Caco-2 (cell line): ENCODE measurements at regions not wholly inside any gene's neighbourhood (a gene's known extent, or its start where the extent isn't known, plus 50 kb on each side); places are given as distances from the start of the nearest gene placed in this dataset.

ENCODE experiments used
- BruUV-seq: library from RNA; stranded (reverse); fragments of 400-500 nt; replicated peaks from 2 replicates; lab custom pipeline; 2021; lab: Mats Ljungman, UMichigan
- CTCF ChIA-PET: fragments of 300-600 bp; sonication (Branson Sonifier 250); formaldehyde crosslinking; loops from one replicate; lab custom pipeline; 2022; ENCODE audit warnings: antibody characterized with exemption; lab: Charles Lee
- POLR2A ChIA-PET: fragments of 300-600 bp; sonication (Branson Sonifier 250); formaldehyde crosslinking; loops from one replicate; lab custom pipeline; 2022; ENCODE audit warnings: antibody characterized with exemption; lab: Charles Lee
- DNase-seq, 2 experiments: peaks; one replicate each; pipeline versions ENCODE4 v3.0.0 to v3.0.0-alpha.2; 2020 to 2022
- H3K27me3 ChIP-seq: replicated peaks from 2 replicates; pipeline ENCODE4 v1.6.0; 2011; ENCODE audit warnings: low read length; ENCODE audit not compliant: control insufficient read depth, insufficient read depth
- H3K36me3 ChIP-seq: 2 replicates; pipeline ENCODE4 v1.5.1; 2011; ENCODE audit warnings: low read length; ENCODE audit not compliant: control insufficient read depth, insufficient read depth
- H3K4me1 ChIP-seq: fragments of 250-450 bp; sonication (Bioruptor Pico); 2 replicates; pipeline ENCODE4 v1.5.1; 2020; ENCODE audit warnings: mild to moderate bottlenecking
- H3K4me3 ChIP-seq: 2 replicates; pipeline ENCODE4 v1.5.1; 2011; ENCODE audit warnings: low read depth, mild to moderate bottlenecking, control low read depth, low read length
- H3K9me3 ChIP-seq: fragments of 250-450 bp; sonication (Bioruptor Pico); 2 replicates; pipeline ENCODE4 v1.5.1; 2020; ENCODE audit warnings: mild to moderate bottlenecking, moderate library complexity
- H3K27ac Mint-ChIP-seq: one replicate; pipeline ENCODE4 v1.8.0; 2022; ENCODE audit warnings: mixed read lengths; ENCODE audit not compliant: unreplicated experiment
- H3K27me3 Mint-ChIP-seq: one replicate; pipeline ENCODE4 v1.8.0; 2022; ENCODE audit warnings: mixed read lengths; ENCODE audit not compliant: insufficient read depth, unreplicated experiment
- H3K36me3 Mint-ChIP-seq: one replicate; pipeline ENCODE4 v1.8.0; 2022; ENCODE audit warnings: mild to moderate bottlenecking, mixed read lengths; ENCODE audit not compliant: insufficient read depth, unreplicated experiment
- H3K4me1 Mint-ChIP-seq: one replicate; pipeline ENCODE4 v1.8.0; 2022; ENCODE audit warnings: low read depth, mixed read lengths; ENCODE audit not compliant: unreplicated experiment
- H3K4me3 Mint-ChIP-seq: one replicate; pipeline ENCODE4 v1.8.0; 2022; ENCODE audit warnings: mild to moderate bottlenecking, moderate library complexity, mixed read lengths; ENCODE audit not compliant: unreplicated experiment
- H3K9me3 Mint-ChIP-seq: one replicate; pipeline ENCODE4 v1.8.0; 2022; ENCODE audit warnings: mixed read lengths; ENCODE audit not compliant: unreplicated experiment
- CTCF ChIP-seq, 2 experiments: fragments of 200-600 bp in 1 of 2; IDR thresholded peaks; 1 replicate in 1 of 2; 2 replicates in 1 of 2; pipeline versions ENCODE4 v1.5.1 to v1.8.0; 2011 to 2022; ENCODE audit warnings: antibody characterized with exemption in 1 of 2, control low read depth in 1 of 2, inconsistent platforms in 1 of 2, low read depth in 1 of 2, low read length in 1 of 2, mild to moderate bottlenecking in 1 of 2, moderate library complexity in 1 of 2; ENCODE audit not compliant: insufficient read depth in 1 of 2, severe bottlenecking in 1 of 2, unreplicated experiment in 1 of 2
- intact Hi-C: fragments of 100-400 bp; cut with micrococcal nuclease; formaldehyde crosslinking; loops from one replicate; pipeline ENCODE4 v1.10.0; 2022; ENCODE audit not compliant: unreplicated experiment

DNA sequence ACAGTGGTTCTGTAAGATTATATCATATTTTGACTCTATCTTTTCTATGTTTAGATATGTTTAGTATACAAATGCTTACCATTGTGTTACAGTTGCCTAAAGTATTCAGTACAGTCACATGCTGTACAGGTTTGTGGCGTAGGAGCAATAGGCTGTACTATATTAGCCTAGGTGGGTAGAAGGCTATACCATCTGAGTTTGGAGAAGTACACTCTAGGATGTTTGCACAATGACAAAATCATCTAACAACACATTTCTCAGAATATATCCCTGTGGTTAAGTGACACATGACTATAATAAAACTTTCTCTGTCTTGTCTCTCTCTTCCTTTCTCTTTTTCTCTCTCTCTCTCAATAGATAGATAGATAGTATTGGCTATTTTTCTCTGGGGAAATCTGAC, 1053.1 kb downstream of the STIM2 start:
- Histone ChIP-seq H3K4me3 (no peak overlapping the region), H3K4me1 (no peaks in the 10 kb centered on the region), H3K36me3 (no peaks in the 10 kb centered on the region), H3K9me3 (no peaks in the 10 kb centered on the region), H3K27me3 (no peaks in the 10 kb centered on the region)
- H3K4me1 Mint-ChIP-seq = no peaks in the 10 kb centered on the region
- no peaks in the 10 kb centered on the region for H3K36me3 Mint-ChIP-seq
- H3K27ac Mint-ChIP-seq = no peak overlapping the region
- no peak overlapping the region for H3K4me3 Mint-ChIP-seq
- no peaks in the 10 kb centered on the region for H3K9me3 Mint-ChIP-seq
- TF ChIP-seq CTCF (IDR thresholded peaks at IDR 0.05; ENCODE audit: insufficient read depth in 1 of 2, low read depth in 1 of 2, low read length in 1 of 2, severe bottlenecking in 1 of 2, unreplicated experiment in 1 of 2) = no peak
- intact Hi-C loops = no loop called here
- H3K27me3 Mint-ChIP-seq = peaks cover 9% of the 10 kb centered on the region
- no peak for DNase-seq
- BruUV-seq = no TSS peak
- ChIA-PET CTCF (no interaction called here), POLR2A (no interaction called here)

GRCh38 chr4:27915822-27916221, 1055.2 kb downstream of the STIM2 start:
- POLR2A ChIA-PET = no interaction called here
- TF ChIP-seq CTCF (IDR thresholded peaks at IDR 0.05; ENCODE audit: insufficient read depth in 1 of 2, low read depth in 1 of 2, low read length in 1 of 2, severe bottlenecking in 1 of 2, unreplicated experiment in 1 of 2) = no peak
- no peaks in the 10 kb centered on the region for H3K27me3 Mint-ChIP-seq
- BruUV-seq = no TSS peak
- no peaks in the 10 kb centered on the region for H3K4me1 Mint-ChIP-seq
- intact Hi-C loops = no loop called here
- DNase-seq = no peak
- Histone ChIP-seq H3K36me3 (no peaks in the 10 kb centered on the region), H3K4me1 (no peaks in the 10 kb centered on the region), H3K4me3 (no peak overlapping the region), H3K9me3 (no peaks in the 10 kb centered on the region), H3K27me3 (no peaks in the 10 kb centered on the region)
- no peak overlapping the region for H3K4me3 Mint-ChIP-seq
- CTCF ChIA-PET = no interaction called here
- no peaks in the 10 kb centered on the region for H3K36me3 Mint-ChIP-seq
- H3K9me3 Mint-ChIP-seq = no peaks in the 10 kb centered on the region
- H3K27ac Mint-ChIP-seq = no peak overlapping the region

DNA sequence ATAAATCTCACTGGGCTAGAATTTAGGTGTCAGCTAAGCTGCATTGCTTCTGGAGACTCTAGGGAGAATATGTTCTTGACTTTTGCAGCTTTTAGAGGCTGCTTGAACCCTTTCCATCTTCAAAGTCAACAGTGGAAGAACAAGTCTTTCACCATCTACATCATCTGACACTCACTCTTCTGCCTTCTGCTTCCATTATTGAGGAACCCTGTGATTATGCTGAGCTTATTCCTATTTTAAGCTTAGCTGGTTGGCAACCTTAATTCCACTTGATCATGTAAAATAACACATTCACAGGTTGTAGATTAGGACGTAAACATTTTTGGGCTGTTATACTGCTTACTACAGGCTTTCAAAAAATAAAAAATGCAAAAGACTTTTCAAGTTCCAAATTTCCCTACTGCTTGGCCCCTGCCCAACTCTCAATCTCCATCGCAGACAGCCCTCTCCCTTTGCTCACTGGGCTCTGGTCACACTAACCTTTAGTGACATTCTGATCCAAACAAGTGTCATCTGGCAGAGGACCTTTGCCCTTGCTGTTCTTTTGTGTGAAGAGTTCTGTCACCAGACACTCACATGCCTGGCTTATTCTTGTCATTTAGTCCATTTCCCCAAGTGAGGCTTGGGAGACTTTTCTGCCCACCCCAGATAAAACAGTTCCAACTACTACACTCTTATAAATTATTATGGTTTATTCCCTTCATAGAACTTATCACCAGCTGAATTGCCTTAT, 1056.0 kb downstream of the STIM2 start:
- no TSS peak for BruUV-seq
- CTCF ChIA-PET = no interaction called here

More for the DNA sequence above, 1056.0 kb downstream of the STIM2 start:
- Mint-ChIP-seq H3K36me3 (no peaks in the 10 kb centered on the region), H3K4me3 (no peak overlapping the region), H3K27ac (no peak overlapping the region), H3K9me3 (no peaks in the 10 kb centered on the region), H3K27me3 (no peaks in the 10 kb centered on the region), H3K4me1 (no peaks in the 10 kb centered on the region)
- H3K36me3 ChIP-seq = no peaks in the 10 kb centered on the region
- H3K27me3 ChIP-seq = no peaks in the 10 kb centered on the region
- no peak for TF ChIP-seq CTCF (IDR thresholded peaks at IDR 0.05; ENCODE audit: insufficient read depth in 1 of 2, low read depth in 1 of 2, low read length in 1 of 2, severe bottlenecking in 1 of 2, unreplicated experiment in 1 of 2)
- intact Hi-C loops = no loop called here
- H3K4me1 ChIP-seq = no peaks in the 10 kb centered on the region
- H3K4me3 ChIP-seq = no peak overlapping the region
- no peaks in the 10 kb centered on the region for H3K9me3 ChIP-seq
- POLR2A ChIA-PET = no interaction called here
- no peak for DNase-seq
